Fibroblast of lung (primary cell): ENCODE measurements at regions not wholly inside any gene's neighbourhood (a gene's known extent, or its start where the extent isn't known, plus 50 kb on each side); places are given as distances from the start of the nearest gene placed in this dataset.

ENCODE experiments used
- DNase-seq, 2 donors: peaks; one replicate each; pipeline versions ENCODE4 v3.0.0 to v3.0.0-alpha.2; 2010; ENCODE audit warnings: low read depth in 2 of 2
- H2AFZ ChIP-seq: 2 replicates; pipeline ENCODE4 v1.5.1; 2012; ENCODE audit warnings: low read length, control low read depth, inconsistent platforms
- H3K27ac ChIP-seq: 2 replicates; pipeline ENCODE4 v1.5.1; 2011; ENCODE audit warnings: low read length, control low read depth; ENCODE audit not compliant: insufficient read depth
- H3K27me3 ChIP-seq: 2 replicates; pipeline ENCODE4 v1.5.1; 2011; ENCODE audit warnings: mild to moderate bottlenecking, low read length; ENCODE audit not compliant: control insufficient read depth, insufficient read depth
- H3K36me3 ChIP-seq: 2 replicates; pipeline ENCODE4 v1.5.1; 2011; ENCODE audit warnings: low read length; ENCODE audit not compliant: control insufficient read depth, insufficient read depth
- H3K4me1 ChIP-seq: 2 replicates; pipeline ENCODE4 v1.5.1; 2011; ENCODE audit warnings: low read length; ENCODE audit not compliant: control insufficient read depth, insufficient read depth; ENCODE audit errors: extremely low read depth
- H3K4me2 ChIP-seq: 2 replicates; pipeline ENCODE4 v1.5.1; 2011; ENCODE audit warnings: low read length, control low read depth; ENCODE audit not compliant: insufficient read depth; ENCODE audit errors: extremely low read depth
- H3K4me3 ChIP-seq, 4 experiments: fragments of 200-600 bp in 1 of 4; sonication (generic) in 1 of 4; replicated peaks in 1 of 4; 2 replicates each; pipeline ENCODE4 v1.5.1; 2011 to 2016; ENCODE audit warnings: low read length in 4 of 4, low read depth in 3 of 4, mild to moderate bottlenecking in 3 of 4, control low read depth in 2 of 4, inconsistent platforms in 1 of 4, mixed read lengths in 1 of 4; ENCODE audit not compliant: insufficient read depth in 1 of 4; ENCODE audit errors: control extremely low read depth in 1 of 4
- H3K79me2 ChIP-seq: 2 replicates; pipeline ENCODE4 v1.5.1; 2012; ENCODE audit warnings: mild to moderate bottlenecking, low read length, inconsistent platforms; ENCODE audit not compliant: control insufficient read depth, insufficient read depth
- H3K9ac ChIP-seq: 2 replicates; pipeline ENCODE4 v1.5.1; 2011; ENCODE audit warnings: mild to moderate bottlenecking, low read length, control low read depth; ENCODE audit not compliant: insufficient read depth
- H3K9me3 ChIP-seq: 2 replicates; pipeline ENCODE4 v1.5.1; 2012; ENCODE audit warnings: low read depth, low read length; ENCODE audit not compliant: control insufficient read depth, insufficient read depth
- H4K20me1 ChIP-seq: 2 replicates; pipeline ENCODE4 v1.5.1; 2011; ENCODE audit warnings: low read length; ENCODE audit not compliant: control insufficient read depth, insufficient read depth; ENCODE audit errors: extremely low read depth
- EZH2 ChIP-seq: IDR thresholded peaks from 2 replicates; pipeline ENCODE4 v1.5.1; 2012; ENCODE audit warnings: low read length, control low read depth, mild to moderate bottlenecking; ENCODE audit errors: missing control alignments
- TF ChIP-seq, protein P1 (sequence below), 2 donors: IDR thresholded peaks in 1 of 2; conservative IDR thresholded peaks in 1 of 2; 1 replicate in 1 of 2; 2 replicates in 1 of 2; pipeline ENCODE4 v1.5.1; 2011 to 2012; ENCODE audit warnings: low read length in 2 of 2, control low read depth in 1 of 2, inconsistent platforms in 1 of 2, low read depth in 1 of 2, mild to moderate bottlenecking in 1 of 2

DNA sequence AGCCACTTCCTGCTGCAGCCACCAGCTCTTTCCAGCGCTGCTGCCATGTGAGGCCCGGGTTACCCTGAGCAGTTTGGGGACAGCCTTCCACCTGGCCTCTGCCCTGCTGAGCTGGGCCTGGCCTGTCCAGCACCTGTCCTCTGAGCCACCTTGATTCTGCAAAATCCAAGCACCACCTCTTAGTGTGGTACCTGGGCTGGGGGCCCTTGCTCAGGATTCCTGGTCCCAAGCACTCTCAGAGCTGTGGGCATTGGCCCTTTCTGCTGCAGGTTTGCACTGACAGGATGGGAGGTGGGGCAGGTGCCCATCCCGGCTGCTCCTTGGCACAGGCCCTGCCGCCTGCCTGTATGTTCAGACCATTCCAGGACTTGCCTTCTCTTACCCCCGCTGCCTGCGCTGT is 309.2 kb upstream of the IRX4 start:
- Histone ChIP-seq H2AFZ (no peak overlapping the region), H3K4me2 (no peak overlapping the region), H3K27me3 (no peaks in the 10 kb centered on the region), H3K36me3 (no peaks in the 10 kb centered on the region), H3K9ac (no peak overlapping the region), H3K79me2 (no peaks in the 10 kb centered on the region), H3K4me1 (no peaks in the 10 kb centered on the region), H4K20me1 (no peaks in the 10 kb centered on the region), H3K4me3 (no peak overlapping the region), H3K9me3 (no peaks in the 10 kb centered on the region), H3K27ac (no peak overlapping the region)
- no peak for TF ChIP-seq EZH2
- TF ChIP-seq, protein P1, sequence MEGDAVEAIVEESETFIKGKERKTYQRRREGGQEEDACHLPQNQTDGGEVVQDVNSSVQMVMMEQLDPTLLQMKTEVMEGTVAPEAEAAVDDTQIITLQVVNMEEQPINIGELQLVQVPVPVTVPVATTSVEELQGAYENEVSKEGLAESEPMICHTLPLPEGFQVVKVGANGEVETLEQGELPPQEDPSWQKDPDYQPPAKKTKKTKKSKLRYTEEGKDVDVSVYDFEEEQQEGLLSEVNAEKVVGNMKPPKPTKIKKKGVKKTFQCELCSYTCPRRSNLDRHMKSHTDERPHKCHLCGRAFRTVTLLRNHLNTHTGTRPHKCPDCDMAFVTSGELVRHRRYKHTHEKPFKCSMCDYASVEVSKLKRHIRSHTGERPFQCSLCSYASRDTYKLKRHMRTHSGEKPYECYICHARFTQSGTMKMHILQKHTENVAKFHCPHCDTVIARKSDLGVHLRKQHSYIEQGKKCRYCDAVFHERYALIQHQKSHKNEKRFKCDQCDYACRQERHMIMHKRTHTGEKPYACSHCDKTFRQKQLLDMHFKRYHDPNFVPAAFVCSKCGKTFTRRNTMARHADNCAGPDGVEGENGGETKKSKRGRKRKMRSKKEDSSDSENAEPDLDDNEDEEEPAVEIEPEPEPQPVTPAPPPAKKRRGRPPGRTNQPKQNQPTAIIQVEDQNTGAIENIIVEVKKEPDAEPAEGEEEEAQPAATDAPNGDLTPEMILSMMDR (conservative IDR thresholded peaks at IDR 0.05 in 1 of 2, IDR thresholded peaks at IDR 0.05 in 1 of 2; ENCODE audit: low read depth in 1 of 2, low read length in 2 of 2), result no peak
- DNase-seq, result no peak

DNA sequence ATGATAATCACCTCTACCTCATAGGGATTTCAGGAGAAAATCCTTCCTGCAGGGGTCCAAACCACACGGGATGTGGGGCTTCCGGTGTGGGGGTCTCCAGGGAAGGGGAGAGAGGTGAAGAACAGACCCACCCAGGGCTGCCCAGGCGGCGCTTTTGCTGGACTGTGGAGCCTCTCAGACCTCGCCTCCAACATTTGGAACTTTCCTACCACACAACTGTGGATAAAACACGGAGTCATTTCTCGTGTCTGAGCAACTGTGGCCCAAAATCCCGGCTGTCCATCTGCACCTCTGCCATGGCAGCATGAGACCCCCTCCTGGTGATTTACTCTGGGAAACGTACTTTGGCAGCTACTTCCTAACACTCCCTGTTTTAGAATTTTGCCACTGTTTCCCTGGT is 307.8 kb upstream of the IRX4 start:
- DNase-seq, result no peak

GRCh38 chr5:2188661-2189060 is 305.9 kb upstream of the IRX4 start:
- Histone ChIP-seq H3K4me1 (no peaks in the 10 kb centered on the region), H3K27me3 (no peaks in the 10 kb centered on the region), H3K4me3 (no peak overlapping the region), H3K9me3 (no peaks in the 10 kb centered on the region), H3K4me2 (no peak overlapping the region), H3K79me2 (no peaks in the 10 kb centered on the region), H3K27ac (no peak overlapping the region), H3K36me3 (no peaks in the 10 kb centered on the region), H2AFZ (no peak overlapping the region), H3K9ac (no peak overlapping the region), H4K20me1 (no peaks in the 10 kb centered on the region)
- no peak for DNase-seq
- TF ChIP-seq, protein P1 (conservative IDR thresholded peaks at IDR 0.05 in 1 of 2, IDR thresholded peaks at IDR 0.05 in 1 of 2; ENCODE audit: low read depth in 1 of 2, low read length in 2 of 2), result no peak
- TF ChIP-seq EZH2, result no peak

More for the DNA sequence above, 307.8 kb upstream of the IRX4 start:
- no peaks in the 10 kb centered on the region for H3K79me2 ChIP-seq
- H3K9ac ChIP-seq, result no peak overlapping the region
- H3K36me3 ChIP-seq, result no peaks in the 10 kb centered on the region
- H3K4me2 ChIP-seq, result no peak overlapping the region
- H3K4me3 ChIP-seq, result no peak overlapping the region
- H3K27me3 ChIP-seq, result no peaks in the 10 kb centered on the region
- H3K9me3 ChIP-seq, result no peaks in the 10 kb centered on the region
- H3K4me1 ChIP-seq, result no peaks in the 10 kb centered on the region
- no peak overlapping the region for H3K27ac ChIP-seq
- no peak overlapping the region for H2AFZ ChIP-seq
- H4K20me1 ChIP-seq, result no peaks in the 10 kb centered on the region
- TF ChIP-seq EZH2, result no peak
- TF ChIP-seq, protein P1 (conservative IDR thresholded peaks at IDR 0.05 in 1 of 2, IDR thresholded peaks at IDR 0.05 in 1 of 2; ENCODE audit: low read depth in 1 of 2, low read length in 2 of 2), result no peak
